Hepatocyte (in vitro differentiated cells): ENCODE measurements at regions not wholly inside any gene's neighbourhood (a gene's known extent, or its start where the extent isn't known, plus 50 kb on each side); places are given as distances from the start of the nearest gene placed in this dataset.

Experiments used
- CTCF ChIP-seq: fragments of 200-600 bp; sonication (generic); IDR thresholded peaks from 2 replicates; pipeline ENCODE4 v1.5.1; 2016; ENCODE audit warnings: antibody characterized with exemption, mild to moderate bottlenecking; ENCODE audit not compliant: poor library complexity
- EZH2 ChIP-seq: fragments of 200-600 bp; sonication (generic); IDR thresholded peaks from 2 replicates; pipeline ENCODE4 v1.6.1; 2016; ENCODE audit warnings: antibody characterized with exemption, mild to moderate bottlenecking, borderline replicate concordance
- EZH2phosphoT487 ChIP-seq: fragments of 200-600 bp; sonication (generic); IDR thresholded peaks from one replicate; pipeline ENCODE4 v1.6.1; 2018; ENCODE audit warnings: antibody characterized with exemption, mild to moderate bottlenecking, low read depth, moderate library complexity; ENCODE audit not compliant: unreplicated experiment, severe bottlenecking

DNA sequence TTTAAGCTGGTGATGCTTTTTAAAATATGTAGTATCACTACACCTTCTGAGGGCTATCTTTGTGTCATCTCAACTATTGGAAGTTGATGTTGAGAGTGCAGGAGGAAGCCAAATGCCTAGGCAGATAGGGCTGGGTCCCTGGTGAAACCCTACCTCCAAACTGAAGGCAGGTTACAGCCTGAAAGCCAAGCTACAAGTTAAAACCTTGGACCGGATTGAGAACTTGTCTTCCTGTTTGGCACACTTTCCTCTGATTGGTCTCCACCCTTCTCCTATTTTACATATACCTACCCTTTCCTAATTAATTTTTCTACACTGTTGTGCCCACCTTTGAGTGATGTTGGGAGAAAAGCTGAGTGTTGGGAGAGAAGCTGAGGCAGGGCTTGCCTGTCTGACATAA is 287.8 kb upstream of the CNTN5 start:
- TF ChIP-seq EZH2 (no peak), CTCF (no peak), EZH2phosphoT487 (no peak)
